GM12892 (cell line): ENCODE measurements at regions not wholly inside any gene's neighbourhood (a gene's known extent, or its start where the extent isn't known, plus 50 kb on each side); places are given as distances from the start of the nearest gene placed in this dataset.

ENCODE experiments used
- POLR2A ChIP-seq: IDR thresholded peaks from 2 replicates; pipeline ENCODE4 v1.6.1; 2011; ENCODE audit warnings: low read depth, low read length, control low read depth
- POLR2AphosphoS5 ChIP-seq: IDR thresholded peaks from 2 replicates; pipeline ENCODE4 v1.6.1; 2011; ENCODE audit warnings: low read depth, low read length, control low read depth

- TF ChIP-seq POLR2A = no peak
- TF ChIP-seq POLR2AphosphoS5 = no peak
Measured at GRCh38 chr15:38614621-38615020, 50.0 kb upstream of the RASGRP1 start.
